Mucosa of descending colon (tissue), 3 donors: ENCODE measurements at regions not wholly inside any gene's neighbourhood (a gene's known extent, or its start where the extent isn't known, plus 50 kb on each side); places are given as distances from the start of the nearest gene placed in this dataset.

Source experiments
- ATAC-seq: fragments of 200-7000 bp; cut with Tn5 transposase; one replicate; pipeline ENCODE4 v1.9.1; 2020; ENCODE audit warnings: mild to moderate bottlenecking, moderate library complexity
- DNase-seq, 3 donors: peaks; one replicate each; pipeline ENCODE4 v3.0.0-alpha.2; 2020
- H3K36me3 ChIP-seq: fragments of 200-600 bp; one replicate; pipeline ENCODE4 v1.8.0; 2021; ENCODE audit warnings: low read depth, mild to moderate bottlenecking
- H3K4me1 ChIP-seq: fragments of 200-600 bp; one replicate; pipeline ENCODE4 v1.8.0; 2021; ENCODE audit warnings: low read depth, mild to moderate bottlenecking
- H3K4me3 ChIP-seq: fragments of 200-600 bp; one replicate; pipeline ENCODE4 v1.8.0; 2021; ENCODE audit warnings: mild to moderate bottlenecking
- H3K9me3 ChIP-seq: fragments of 200-600 bp; one replicate; pipeline ENCODE4 v1.8.0; 2021; ENCODE audit warnings: mild to moderate bottlenecking
- intact Hi-C, 2 donors: fragments of 100-400 bp; cut with DNase I in 1 of 2; cut with micrococcal nuclease in 1 of 2; formaldehyde crosslinking; loops; one replicate each; pipeline versions ENCODE4 v1.11.0 to v1.11.1; 2022; cut with DNase I, micrococcal nuclease
- TF ChIP-seq, protein P1 (sequence below): fragments of 200-600 bp; IDR thresholded peaks from one replicate; pipeline ENCODE4 v1.8.0; 2022; ENCODE audit warnings: antibody characterized with exemption, mild to moderate bottlenecking
- donor health status: DM: no; HTN: no; CAD: no; lungs with moderate emphysema.
- donor health status: DM: no; HTN: no; CAD: no.
- donor health status: DM: no; HTN: yes; CAD: no.

DNA sequence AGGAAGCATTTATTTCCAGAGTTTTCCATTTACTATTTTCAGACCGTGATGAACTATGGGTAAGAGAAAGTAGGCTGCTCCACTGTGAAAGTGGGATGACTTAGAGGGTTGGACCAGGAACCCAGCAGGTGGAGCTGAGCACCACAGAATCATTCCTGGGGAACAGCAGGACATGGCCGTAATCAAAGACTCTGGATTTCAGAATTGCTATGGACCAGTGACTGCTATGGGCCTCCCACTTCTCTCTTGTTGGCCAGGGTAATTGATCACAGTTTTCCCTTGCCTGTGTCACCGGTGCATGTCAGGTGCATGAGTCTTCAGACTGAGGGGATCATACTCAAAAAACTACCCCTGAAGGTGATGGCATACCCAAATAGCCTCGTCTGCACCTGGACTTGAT is 90.6 kb upstream of the GPC1 start:
- ATAC-seq (no peak), DNase-seq (no peak)
- TF ChIP-seq, protein P1, sequence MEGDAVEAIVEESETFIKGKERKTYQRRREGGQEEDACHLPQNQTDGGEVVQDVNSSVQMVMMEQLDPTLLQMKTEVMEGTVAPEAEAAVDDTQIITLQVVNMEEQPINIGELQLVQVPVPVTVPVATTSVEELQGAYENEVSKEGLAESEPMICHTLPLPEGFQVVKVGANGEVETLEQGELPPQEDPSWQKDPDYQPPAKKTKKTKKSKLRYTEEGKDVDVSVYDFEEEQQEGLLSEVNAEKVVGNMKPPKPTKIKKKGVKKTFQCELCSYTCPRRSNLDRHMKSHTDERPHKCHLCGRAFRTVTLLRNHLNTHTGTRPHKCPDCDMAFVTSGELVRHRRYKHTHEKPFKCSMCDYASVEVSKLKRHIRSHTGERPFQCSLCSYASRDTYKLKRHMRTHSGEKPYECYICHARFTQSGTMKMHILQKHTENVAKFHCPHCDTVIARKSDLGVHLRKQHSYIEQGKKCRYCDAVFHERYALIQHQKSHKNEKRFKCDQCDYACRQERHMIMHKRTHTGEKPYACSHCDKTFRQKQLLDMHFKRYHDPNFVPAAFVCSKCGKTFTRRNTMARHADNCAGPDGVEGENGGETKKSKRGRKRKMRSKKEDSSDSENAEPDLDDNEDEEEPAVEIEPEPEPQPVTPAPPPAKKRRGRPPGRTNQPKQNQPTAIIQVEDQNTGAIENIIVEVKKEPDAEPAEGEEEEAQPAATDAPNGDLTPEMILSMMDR = no peak
- no peak overlapping the region for H3K4me3 ChIP-seq
- H3K4me1 ChIP-seq = no peaks in the 10 kb centered on the region
- intact Hi-C loops = no loop called here
- H3K9me3 ChIP-seq = peaks cover 9% of the 10 kb centered on the region
- H3K36me3 ChIP-seq = no peaks in the 10 kb centered on the region

DNA sequence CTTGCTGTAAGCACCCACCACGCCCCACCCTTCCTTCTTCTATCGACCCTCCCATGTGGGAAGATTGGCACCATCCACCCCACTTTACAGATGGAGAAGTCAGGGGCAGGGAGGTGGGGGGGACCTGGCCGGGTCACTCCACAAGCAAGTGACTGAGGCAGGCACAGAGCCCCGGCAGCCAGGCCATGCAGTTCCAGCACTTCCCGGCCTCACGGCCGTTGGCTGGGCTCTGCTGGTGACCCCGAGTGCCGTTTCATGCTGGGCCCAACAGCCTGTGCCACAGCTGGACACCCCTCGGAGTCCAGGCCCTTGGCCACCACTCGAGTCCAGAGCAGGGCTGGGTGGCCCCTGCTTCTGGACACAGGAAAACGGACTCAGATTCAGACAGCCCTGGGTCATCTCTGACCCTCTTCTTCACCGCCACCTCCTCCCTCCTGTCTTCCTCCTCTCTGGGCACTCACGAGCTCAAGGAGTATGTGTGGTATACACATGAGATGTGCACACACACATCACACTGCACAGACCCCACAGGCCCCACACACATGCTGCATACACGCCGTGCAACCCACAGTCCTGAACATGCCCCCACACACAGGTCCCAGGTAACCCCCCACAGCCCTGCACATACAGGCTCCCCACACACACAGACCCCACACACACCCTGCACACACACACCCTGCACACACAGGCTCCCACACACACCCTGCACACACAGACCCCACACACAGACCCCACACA is 89.3 kb upstream of the GPC1 start:
- Histone ChIP-seq H3K4me1 (no peaks in the 10 kb centered on the region), H3K36me3 (no peaks in the 10 kb centered on the region), H3K4me3 (no peak overlapping the region), H3K9me3 (peaks cover 9% of the 10 kb centered on the region)
- intact Hi-C loops = no loop called here
- ATAC-seq = no peak
- TF ChIP-seq, protein P1 = no peak
- DNase-seq = peak in 1 of 3 donors; percentile 32

DNA sequence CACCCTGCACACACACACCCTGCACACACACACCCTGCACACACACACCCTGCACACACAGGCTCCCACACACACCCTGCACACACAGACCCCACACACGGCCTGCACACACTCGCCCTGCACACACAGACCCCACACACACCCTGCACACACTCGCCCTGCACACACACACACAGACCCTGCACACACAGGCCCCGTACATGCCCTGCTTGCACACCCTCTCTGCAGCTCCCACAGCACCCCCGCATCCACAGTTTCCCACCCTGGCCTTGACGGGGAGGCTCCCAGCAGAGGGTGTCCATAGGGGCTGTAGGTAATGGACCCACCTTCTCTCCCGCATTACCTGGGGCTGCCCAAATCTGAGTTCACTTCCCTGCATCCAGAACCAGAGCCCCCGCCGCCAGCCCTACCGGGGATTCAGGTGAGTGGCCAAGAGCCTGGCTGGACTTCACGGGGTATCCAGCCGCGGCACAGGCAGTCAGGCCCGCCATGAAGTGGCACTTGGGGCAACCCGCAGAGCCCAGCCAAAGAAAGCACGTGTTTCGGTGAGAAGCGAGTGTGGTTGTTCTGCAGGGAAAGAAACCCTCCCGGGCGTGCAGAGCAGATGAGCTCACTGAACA is 88.6 kb upstream of the GPC1 start:
- H3K4me3 ChIP-seq = no peak overlapping the region
- ATAC-seq (no peak), DNase-seq (peak in 2 of 3 donors; percentile 5 to 22)
- no peaks in the 10 kb centered on the region for H3K36me3 ChIP-seq
- intact Hi-C loops = no loop called here
- TF ChIP-seq, protein P1 = no peak
- H3K4me1 ChIP-seq = no peaks in the 10 kb centered on the region
- peaks cover 9% of the 10 kb centered on the region for H3K9me3 ChIP-seq

DNA sequence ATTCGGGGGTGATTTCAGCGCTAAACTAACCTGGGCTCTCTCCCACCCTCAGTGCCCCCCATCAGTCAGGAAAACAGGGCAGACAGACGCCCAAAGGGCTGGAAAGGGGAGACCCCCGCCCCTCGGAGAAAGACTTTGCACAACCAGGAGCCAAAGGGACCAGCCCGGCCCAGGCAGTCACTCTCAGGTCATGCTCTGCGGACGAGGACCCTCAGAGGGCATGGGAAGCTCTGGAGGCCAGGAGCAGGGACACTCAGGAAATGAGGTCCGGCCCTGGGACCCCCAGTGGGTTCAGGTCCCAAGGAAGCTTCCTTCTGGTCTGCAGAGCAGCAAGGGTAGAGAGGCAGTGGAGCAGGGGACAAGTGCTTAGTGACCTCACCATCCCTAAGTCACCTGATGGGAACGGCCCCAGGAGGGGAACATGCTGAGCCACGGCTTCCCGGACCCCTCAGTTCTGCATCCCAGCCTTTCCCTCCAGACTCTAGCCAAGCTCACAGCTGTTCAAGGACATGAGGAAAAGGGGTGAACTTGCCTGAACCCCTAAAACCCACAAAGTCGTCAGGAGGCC is 88.0 kb upstream of the GPC1 start:
- DNase-seq = peak in 1 of 3 donors; percentile 12

GRCh38 chr2:240347949-240348500 is 87.4 kb upstream of the GPC1 start:
- H3K4me3 ChIP-seq = no peak overlapping the region
- intact Hi-C loops = no loop called here
- peak; percentile 13 for ATAC-seq
- TF ChIP-seq, protein P1 = no peak
- no peaks in the 10 kb centered on the region for H3K36me3 ChIP-seq
- peak in 1 of 3 donors; percentile 25 for DNase-seq
- no peaks in the 10 kb centered on the region for H3K4me1 ChIP-seq
- peaks cover 9% of the 10 kb centered on the region for H3K9me3 ChIP-seq

More for the DNA sequence above, 88.0 kb upstream of the GPC1 start:
- ATAC-seq = no peak
- intact Hi-C loops = no loop called here
- TF ChIP-seq, protein P1 = no peak
- Histone ChIP-seq H3K4me1 (no peaks in the 10 kb centered on the region), H3K36me3 (no peaks in the 10 kb centered on the region), H3K9me3 (peaks cover 9% of the 10 kb centered on the region), H3K4me3 (no peak overlapping the region)
